ENCODE measurements at regions not wholly inside any gene's neighbourhood (a gene's known extent, or its start where the extent isn't known, plus 50 kb on each side); places are given as distances from the start of the nearest gene placed in this dataset.

- Histone ChIP-seq H3K4me3 (ENCODE audit: low read depth in 1 of 2, low read length in 2 of 2) (no peak overlapping the region), H3K27me3 (ENCODE audit: low read depth, low read length) (peaks cover 8% of the 10 kb centered on the region), H3K9me3 (ENCODE audit: control insufficient read depth in 1 of 2, low read length in 2 of 2) (no peaks in the 10 kb centered on the region), H3K4me1 (ENCODE audit: control insufficient read depth in 1 of 2, insufficient read depth in 2 of 2, low read length in 2 of 2) (peaks cover 0 to 3% of the 10 kb centered on the region in 2 donors), H3K27ac (ENCODE audit: low read length) (no peak overlapping the region), H3K36me3 (ENCODE audit: control insufficient read depth in 1 of 2, insufficient read depth in 2 of 2, low read length in 2 of 2) (no peaks in the 10 kb centered on the region)
Measured at GRCh38 chr9:87338088-87338989, 159.3 kb upstream of the DAPK1 start.

- no peaks in the 10 kb centered on the region for H3K36me3 ChIP-seq (ENCODE audit: control insufficient read depth in 1 of 2, insufficient read depth in 2 of 2, low read length in 2 of 2)
- peaks cover 8% of the 10 kb centered on the region for H3K27me3 ChIP-seq (ENCODE audit: low read depth, low read length)
- H3K4me1 ChIP-seq (ENCODE audit: control insufficient read depth in 1 of 2, insufficient read depth in 2 of 2, low read length in 2 of 2) = peaks cover 0 to 3% of the 10 kb centered on the region in 2 donors
- no peaks in the 10 kb centered on the region for H3K9me3 ChIP-seq (ENCODE audit: control insufficient read depth in 1 of 2, low read length in 2 of 2)
- no peak overlapping the region for H3K27ac ChIP-seq (ENCODE audit: low read length)
- H3K4me3 ChIP-seq (ENCODE audit: low read depth in 1 of 2, low read length in 2 of 2) = no peak overlapping the region
Measured at GRCh38 chr9:87340391-87340790, 157.3 kb upstream of the DAPK1 start.

GRCh38 chr9:87342743-87343142, 154.9 kb upstream of the DAPK1 start:
- Histone ChIP-seq H3K36me3 (ENCODE audit: control insufficient read depth in 1 of 2, insufficient read depth in 2 of 2, low read length in 2 of 2) (no peaks in the 10 kb centered on the region), H3K4me3 (ENCODE audit: low read depth in 1 of 2, low read length in 2 of 2) (no peak overlapping the region), H3K27me3 (ENCODE audit: low read depth, low read length) (no peaks in the 10 kb centered on the region), H3K4me1 (ENCODE audit: control insufficient read depth in 1 of 2, insufficient read depth in 2 of 2, low read length in 2 of 2) (no peaks in the 10 kb centered on the region), H3K27ac (ENCODE audit: low read length) (no peak overlapping the region), H3K9me3 (ENCODE audit: control insufficient read depth in 1 of 2, low read length in 2 of 2) (no peaks in the 10 kb centered on the region)

- no peaks in the 10 kb centered on the region for H3K9me3 ChIP-seq (ENCODE audit: control insufficient read depth in 1 of 2, low read length in 2 of 2)
- no peak overlapping the region for H3K27ac ChIP-seq (ENCODE audit: low read length)
- no peak overlapping the region for H3K4me3 ChIP-seq (ENCODE audit: low read depth in 1 of 2, low read length in 2 of 2)
- no peaks in the 10 kb centered on the region for H3K4me1 ChIP-seq (ENCODE audit: control insufficient read depth in 1 of 2, insufficient read depth in 2 of 2, low read length in 2 of 2)
- no peaks in the 10 kb centered on the region for H3K27me3 ChIP-seq (ENCODE audit: low read depth, low read length)
- H3K36me3 ChIP-seq (ENCODE audit: control insufficient read depth in 1 of 2, insufficient read depth in 2 of 2, low read length in 2 of 2) = no peaks in the 10 kb centered on the region
Measured at GRCh38 chr9:87343816-87344430, 153.7 kb upstream of the DAPK1 start.

- no peaks in the 10 kb centered on the region for H3K36me3 ChIP-seq (ENCODE audit: control insufficient read depth in 1 of 2, insufficient read depth in 2 of 2, low read length in 2 of 2)
- H3K27ac ChIP-seq (ENCODE audit: low read length) = no peak overlapping the region
- H3K27me3 ChIP-seq (ENCODE audit: low read depth, low read length) = no peaks in the 10 kb centered on the region
- H3K4me1 ChIP-seq (ENCODE audit: control insufficient read depth in 1 of 2, insufficient read depth in 2 of 2, low read length in 2 of 2) = no peaks in the 10 kb centered on the region
- no peaks in the 10 kb centered on the region for H3K9me3 ChIP-seq (ENCODE audit: control insufficient read depth in 1 of 2, low read length in 2 of 2)
- H3K4me3 ChIP-seq (ENCODE audit: low read depth in 1 of 2, low read length in 2 of 2) = no peak overlapping the region
Measured at GRCh38 chr9:87346061-87346665, 151.5 kb upstream of the DAPK1 start.

- no peak overlapping the region for H3K27ac ChIP-seq (ENCODE audit: low read length)
- no peaks in the 10 kb centered on the region for H3K27me3 ChIP-seq (ENCODE audit: low read depth, low read length)
- H3K4me3 ChIP-seq (ENCODE audit: low read depth in 1 of 2, low read length in 2 of 2) = no peak overlapping the region
- no peaks in the 10 kb centered on the region for H3K9me3 ChIP-seq (ENCODE audit: control insufficient read depth in 1 of 2, low read length in 2 of 2)
- H3K4me1 ChIP-seq (ENCODE audit: control insufficient read depth in 1 of 2, insufficient read depth in 2 of 2, low read length in 2 of 2) = no peaks in the 10 kb centered on the region
- H3K36me3 ChIP-seq (ENCODE audit: control insufficient read depth in 1 of 2, insufficient read depth in 2 of 2, low read length in 2 of 2) = no peaks in the 10 kb centered on the region
Measured at GRCh38 chr9:87350915-87351314, 146.8 kb upstream of the DAPK1 start.

GRCh38 chr9:87353301-87353700, 144.4 kb upstream of the DAPK1 start:
- Histone ChIP-seq H3K36me3 (ENCODE audit: control insufficient read depth in 1 of 2, insufficient read depth in 2 of 2, low read length in 2 of 2) (no peaks in the 10 kb centered on the region), H3K4me1 (ENCODE audit: control insufficient read depth in 1 of 2, insufficient read depth in 2 of 2, low read length in 2 of 2) (no peaks in the 10 kb centered on the region), H3K4me3 (ENCODE audit: low read depth in 1 of 2, low read length in 2 of 2) (no peak overlapping the region), H3K9me3 (ENCODE audit: control insufficient read depth in 1 of 2, low read length in 2 of 2) (no peaks in the 10 kb centered on the region), H3K27me3 (ENCODE audit: low read depth, low read length) (no peaks in the 10 kb centered on the region), H3K27ac (ENCODE audit: low read length) (no peak overlapping the region)

- Histone ChIP-seq H3K4me3 (ENCODE audit: low read depth in 1 of 2, low read length in 2 of 2) (no peak overlapping the region), H3K27ac (ENCODE audit: low read length) (no peak overlapping the region), H3K27me3 (ENCODE audit: low read depth, low read length) (no peaks in the 10 kb centered on the region)
Measured at GRCh38 chr9:87354147-87354546, 143.5 kb upstream of the DAPK1 start.

GRCh38 chr9:87357600-87357999, 140.1 kb upstream of the DAPK1 start:
- H3K36me3 ChIP-seq (ENCODE audit: control insufficient read depth in 1 of 2, insufficient read depth in 2 of 2, low read length in 2 of 2) = no peaks in the 10 kb centered on the region
- no peaks in the 10 kb centered on the region for H3K9me3 ChIP-seq (ENCODE audit: control insufficient read depth in 1 of 2, low read length in 2 of 2)
- H3K27ac ChIP-seq (ENCODE audit: low read length) = no peak overlapping the region
- no peaks in the 10 kb centered on the region for H3K27me3 ChIP-seq (ENCODE audit: low read depth, low read length)
- H3K4me1 ChIP-seq (ENCODE audit: control insufficient read depth in 1 of 2, insufficient read depth in 2 of 2, low read length in 2 of 2) = no peaks in the 10 kb centered on the region
- no peak overlapping the region for H3K4me3 ChIP-seq (ENCODE audit: low read depth in 1 of 2, low read length in 2 of 2)

More at GRCh38 chr9:87354147-87354546, 143.5 kb upstream of the DAPK1 start:
- no peaks in the 10 kb centered on the region for H3K9me3 ChIP-seq (ENCODE audit: control insufficient read depth in 1 of 2, low read length in 2 of 2)
- no peaks in the 10 kb centered on the region for H3K36me3 ChIP-seq (ENCODE audit: control insufficient read depth in 1 of 2, insufficient read depth in 2 of 2, low read length in 2 of 2)
- H3K4me1 ChIP-seq (ENCODE audit: control insufficient read depth in 1 of 2, insufficient read depth in 2 of 2, low read length in 2 of 2) = no peaks in the 10 kb centered on the region

- Histone ChIP-seq H3K4me1 (ENCODE audit: control insufficient read depth in 1 of 2, insufficient read depth in 2 of 2, low read length in 2 of 2) (no peaks in the 10 kb centered on the region), H3K4me3 (ENCODE audit: low read depth in 1 of 2, low read length in 2 of 2) (no peak overlapping the region), H3K27me3 (ENCODE audit: low read depth, low read length) (no peaks in the 10 kb centered on the region), H3K36me3 (ENCODE audit: control insufficient read depth in 1 of 2, insufficient read depth in 2 of 2, low read length in 2 of 2) (no peaks in the 10 kb centered on the region), H3K9me3 (ENCODE audit: control insufficient read depth in 1 of 2, low read length in 2 of 2) (no peaks in the 10 kb centered on the region), H3K27ac (ENCODE audit: low read length) (no peak overlapping the region)
Measured at GRCh38 chr9:87359264-87359663, 138.4 kb upstream of the DAPK1 start.

- Histone ChIP-seq H3K36me3 (ENCODE audit: control insufficient read depth in 1 of 2, insufficient read depth in 2 of 2, low read length in 2 of 2) (no peaks in the 10 kb centered on the region), H3K9me3 (ENCODE audit: control insufficient read depth in 1 of 2, low read length in 2 of 2) (no peaks in the 10 kb centered on the region), H3K27me3 (ENCODE audit: low read depth, low read length) (no peaks in the 10 kb centered on the region), H3K27ac (ENCODE audit: low read length) (no peak overlapping the region), H3K4me1 (ENCODE audit: control insufficient read depth in 1 of 2, insufficient read depth in 2 of 2, low read length in 2 of 2) (no peaks in the 10 kb centered on the region), H3K4me3 (ENCODE audit: low read depth in 1 of 2, low read length in 2 of 2) (no peak overlapping the region)
Measured at GRCh38 chr9:87359958-87360601, 137.6 kb upstream of the DAPK1 start.

Data from muscle layer of duodenum (tissue), 2 donors.